HepG2 (cell line): ENCODE measurements at regions not wholly inside any gene's neighbourhood (a gene's known extent, or its start where the extent isn't known, plus 50 kb on each side); places are given as distances from the start of the nearest gene placed in this dataset.
A peak's percentile ranks its signal among the peaks of the same experiment; 100 is the strongest.

Source experiments
- ATAC-seq: fragments of 200-7000 bp; cut with Tn5 transposase; 3 replicates; pipeline ENCODE4 v1.9.1; 2020; ENCODE audit warnings: mild to moderate bottlenecking, moderate library complexity
- BruUV-seq: library from RNA; stranded (reverse); fragments of 400-500 nt; replicated peaks from 2 replicates; lab custom pipeline; 2021; lab: Mats Ljungman, UMichigan
- CTCF ChIA-PET: fragments of 300-600 bp; formaldehyde crosslinking; extraction: SDS; loops from one replicate; lab custom pipeline; 2021; ENCODE audit warnings: low total read pairs, inconsistent platforms, low intra/inter-chr PET ratio; lab: Yijun Ruan, JAX
- POLR2A ChIA-PET: fragments of 350-600 bp; sonication (Branson Sonifier 250); formaldehyde crosslinking; loops from one replicate; lab custom pipeline; 2020; ENCODE audit warnings: antibody characterized with exemption, inconsistent platforms; lab: Yijun Ruan, JAX
- DNase-seq: peaks from one replicate; pipeline ENCODE4 v3.0.0-alpha.2; 2015; ENCODE audit warnings: low spot score
- FAIRE-seq: peaks from 3 replicates; lab custom pipeline; 2011; peaks lifted over from hg19 to GRCh38; lab: Jason Lieb, UNC
- H2AFZ ChIP-seq: one replicate; pipeline ENCODE4 v1.6.1; 2011; ENCODE audit warnings: low read length, inconsistent platforms
- H3K27ac ChIP-seq: fragments of 300-600 bp; 3 replicates; pipeline ENCODE4 v1.8.0; 2011; ENCODE audit warnings: mixed run types, mild to moderate bottlenecking, mixed read lengths, low read length, inconsistent platforms; ENCODE audit not compliant: insufficient read depth; ENCODE audit errors: extremely low read length
- H3K27me3 ChIP-seq, 2 experiments: fragments of 200-600 bp in 1 of 2; 2 replicates in 1 of 2; 3 replicates in 1 of 2; pipeline versions ENCODE4 v1.6.0 to v1.8.0; 2011; ENCODE audit warnings: low read length in 2 of 2, mild to moderate bottlenecking in 2 of 2, moderate library complexity in 2 of 2, inconsistent platforms in 1 of 2; ENCODE audit not compliant: insufficient read depth in 2 of 2, control insufficient read depth in 1 of 2
- H3K36me3 ChIP-seq, 2 experiments: fragments of 200-600 bp in 1 of 2; replicated peaks in 1 of 2; 2 replicates in 1 of 2; 3 replicates in 1 of 2; pipeline versions ENCODE4 v1.5.1 to v1.8.0; 2011; ENCODE audit warnings: low read length in 2 of 2, inconsistent platforms in 1 of 2; ENCODE audit not compliant: insufficient read depth in 2 of 2, control insufficient read depth in 1 of 2
- H3K4me1 ChIP-seq: 2 replicates; pipeline ENCODE4 v1.5.1; 2012; ENCODE audit warnings: low read length, inconsistent platforms; ENCODE audit not compliant: insufficient read depth
- H3K4me2 ChIP-seq: 2 replicates; pipeline ENCODE4 v1.6.0; 2011; ENCODE audit warnings: low read depth, low read length, inconsistent platforms
- H3K4me3 ChIP-seq, 3 experiments: fragments of 200-600 bp in 1 of 3; sonication (generic), shearing (Covaris generic) in 1 of 3; replicated peaks in 1 of 3; 2 replicates each; pipeline ENCODE4 v1.5.1; 2011 to 2016; ENCODE audit warnings: low read length in 3 of 3, inconsistent platforms in 2 of 3, low read depth in 2 of 3, mild to moderate bottlenecking in 2 of 3, control low read depth in 1 of 3, mixed read lengths in 1 of 3; ENCODE audit not compliant: insufficient read depth in 1 of 3
- H3K79me2 ChIP-seq: one replicate; pipeline ENCODE4 v1.6.1; 2011; ENCODE audit warnings: low read length, inconsistent platforms; ENCODE audit not compliant: insufficient read depth
- H3K9ac ChIP-seq: 2 replicates; pipeline ENCODE4 v1.6.0; 2011; ENCODE audit warnings: mild to moderate bottlenecking, low read depth, low read length, inconsistent platforms; ENCODE audit not compliant: insufficient read depth
- H3K9me3 ChIP-seq: 2 replicates; pipeline ENCODE4 v1.5.1; 2012; ENCODE audit warnings: mild to moderate bottlenecking, low read length
- H4K20me1 ChIP-seq: 2 replicates; pipeline ENCODE4 v1.6.0; 2011; ENCODE audit warnings: inconsistent platforms, mild to moderate bottlenecking, low read length, moderate library complexity; ENCODE audit not compliant: insufficient read depth
- KLF6 ChIP-seq: IDR thresholded peaks from 2 replicates; pipeline ENCODE4 v1.8.0; 2016; ENCODE audit warnings: missing biosample characterization, missing genetic modification reagents
- MAFF ChIP-seq: IDR thresholded peaks from 2 replicates; pipeline ENCODE4 v1.6.1; 2011; ENCODE audit warnings: low read depth, low read length, improper control_type of control experiment
- MAFK ChIP-seq, 2 experiments: IDR thresholded peaks in 1 of 2; conservative IDR thresholded peaks in 1 of 2; 2 replicates each; pipeline ENCODE4 v1.6.1; 2011; ENCODE audit warnings: improper control_type of control experiment in 2 of 2, low read length in 2 of 2
- NFE2L2 ChIP-seq: fragments of 150-350 bp; IDR thresholded peaks from 2 replicates; pipeline ENCODE4 v1.6.1; 2014; ENCODE audit warnings: low read length
- NFKB2 ChIP-seq: sonication (generic); formaldehyde crosslinking; IDR thresholded peaks from 2 replicates; pipeline ENCODE4 v1.4.0; 2020; ENCODE audit warnings: missing genetic modification reagents, borderline replicate concordance
- RXRB ChIP-seq: IDR thresholded peaks from 2 replicates; pipeline ENCODE4 v1.6.1; 2016; ENCODE audit warnings: borderline replicate concordance, missing genetic modification reagents, missing compliant biosample characterization
- SP140L ChIP-seq: sonication (generic); formaldehyde crosslinking; IDR thresholded peaks from 2 replicates; pipeline ENCODE4 v1.4.0; 2020; ENCODE audit warnings: missing genetic modification reagents, borderline replicate concordance
- YEATS2 ChIP-seq: sonication (generic); formaldehyde crosslinking; IDR thresholded peaks from 2 replicates; pipeline ENCODE4 v1.4.0; 2020; ENCODE audit warnings: missing genetic modification reagents, borderline replicate concordance
- ZNF558 ChIP-seq: sonication (generic); formaldehyde crosslinking; IDR thresholded peaks from 2 replicates; pipeline ENCODE4 v1.9.0; 2022; ENCODE audit warnings: mild to moderate bottlenecking, missing genetic modification reagents, borderline replicate concordance
- ZNF710 ChIP-seq: sonication (generic); formaldehyde crosslinking; IDR thresholded peaks from 2 replicates; pipeline ENCODE4 v1.5.0; 2020; ENCODE audit warnings: mild to moderate bottlenecking, missing genetic modification reagents, borderline replicate concordance
- ZNF720 ChIP-seq: sonication (generic); formaldehyde crosslinking; IDR thresholded peaks from 2 replicates; pipeline ENCODE4 v1.4.0; 2020; ENCODE audit warnings: missing genetic modification reagents
- ZNF883 ChIP-seq: sonication (generic); formaldehyde crosslinking; IDR thresholded peaks from 2 replicates; pipeline ENCODE4 v1.5.1; 2020; ENCODE audit warnings: mild to moderate bottlenecking, missing genetic modification reagents; ENCODE audit errors: not compliant biosample characterization
- ZSCAN29 ChIP-seq: sonication (generic); formaldehyde crosslinking; conservative IDR thresholded peaks from 2 replicates; pipeline ENCODE4 v1.4.0; 2020; ENCODE audit warnings: mild to moderate bottlenecking, missing genetic modification reagents
- WGBS: methylation state at CpG from one replicate; pipeline ENCODE4 v1.1.6; 2017; ENCODE audit warnings: low lambda C conversion rate; 5-methylcytosine and 5-hydroxymethylcytosine counted together
- in situ Hi-C: cut with HindIII; loops from 2 replicates; pipeline ENCODE4 v1.10.0; 2017; ENCODE audit warnings: low pct_unique_long_range_greater_than_20kb; ENCODE audit not compliant: extremely low pct_ligation_motif_present
- intact Hi-C: fragments of 100-400 bp; cut with micrococcal nuclease; formaldehyde crosslinking; loops from one replicate; pipeline ENCODE4 v1.10.0; 2022; ENCODE audit not compliant: unreplicated experiment

DNA sequence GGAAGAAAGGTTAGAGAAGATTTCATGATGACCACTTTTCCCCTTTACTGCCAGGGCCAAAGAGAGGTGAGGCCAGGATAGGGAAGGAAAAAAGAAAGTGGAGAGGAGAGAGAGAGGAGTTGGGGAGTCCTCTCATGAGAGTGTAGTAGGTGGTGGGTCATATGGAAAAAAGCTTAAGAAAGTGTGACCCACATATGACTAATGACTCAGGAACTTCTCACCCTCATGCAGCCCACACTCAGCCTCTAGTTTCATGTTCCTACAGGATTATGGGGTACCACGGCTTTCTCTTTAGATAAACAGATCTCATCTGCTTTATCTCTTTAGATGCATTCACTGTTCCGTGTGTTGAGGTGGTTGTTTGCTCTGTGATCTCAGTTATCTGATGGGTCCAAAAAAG lies 462.5 kb upstream of the IGFBP3 start (continued):
- no peak for TF ChIP-seq ZSCAN29
- TF ChIP-seq SP140L = no peak
- no peak for TF ChIP-seq RXRB

DNA sequence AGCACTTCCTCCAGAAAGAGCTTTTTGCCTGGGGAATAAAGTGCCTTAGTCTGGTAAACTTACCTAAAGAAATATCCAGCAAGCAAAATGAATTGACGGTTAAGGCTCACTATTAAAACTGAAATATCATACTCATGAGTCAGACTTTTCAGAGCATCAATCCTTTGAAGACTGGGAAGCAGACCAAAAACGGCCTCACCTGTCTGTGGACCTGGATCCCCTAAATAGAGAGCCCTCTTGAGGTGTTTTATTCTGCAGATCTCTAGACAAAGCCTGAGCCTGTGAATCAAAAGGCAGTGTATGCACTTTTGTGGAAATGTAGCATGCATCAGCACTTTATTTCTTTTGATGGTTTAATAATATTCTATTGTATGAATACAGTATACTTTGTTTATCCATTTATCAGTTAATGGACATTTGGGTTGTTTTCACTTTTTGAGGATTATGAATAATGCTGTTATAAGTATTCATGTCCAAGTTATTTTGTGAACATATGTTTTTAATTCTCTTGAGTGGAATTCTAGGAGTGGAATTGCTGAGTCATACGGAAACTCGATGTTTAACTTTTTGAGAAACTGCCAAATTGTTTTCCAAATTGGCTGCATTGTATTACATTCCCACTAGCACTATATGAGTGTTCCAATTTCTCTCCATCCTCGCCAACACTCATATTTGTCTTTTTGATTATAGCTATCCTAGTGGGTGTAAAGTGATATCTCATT lies 449.0 kb upstream of the IGFBP3 start:
- ChIA-PET CTCF (no interaction called here), POLR2A (no interaction called here)
- Histone ChIP-seq H3K9ac (no peak overlapping the region), H3K4me2 (no peak overlapping the region), H3K79me2 (no peaks in the 10 kb centered on the region), H3K9me3 (no peaks in the 10 kb centered on the region), H3K4me1 (no peaks in the 10 kb centered on the region), H3K27me3 (no peaks in the 10 kb centered on the region), H3K36me3 (no peaks in the 10 kb centered on the region), H4K20me1 (no peaks in the 10 kb centered on the region), H3K27ac (no peak overlapping the region), H3K4me3 (no peak overlapping the region), H2AFZ (no peak overlapping the region)
- DNase-seq (no peak), FAIRE-seq (no peak), ATAC-seq (no peak)
- BruUV-seq = no TSS peak
- 9% methylated on average over 5 of the region's 5 CpGs for WGBS
- intact Hi-C loops = no loop called here
- in situ Hi-C loops = loop anchor here (10.0 kb wide), 1 partner anchor 815 kb away; no protein-coding TSS in a partner anchor
- TF ChIP-seq MAFF (peak; percentile 9; the same call in 1 of the 2 replicates), ZNF720 (CRISPR knock-in tag) (no peak), ZNF558 (CRISPR knock-in tag) (no peak), ZNF710 (CRISPR knock-in tag) (no peak), MAFK (conservative IDR thresholded peaks at IDR 0.05 in 1 of 2, IDR thresholded peaks at IDR 0.05 in 1 of 2; ENCODE audit: low read length in 2 of 2) (peak; percentile 33; a peak in 2 of 4 replicates), YEATS2 (CRISPR knock-in tag) (no peak), ZNF883 (CRISPR knock-in tag) (no peak), NFE2L2 (peak; percentile 45), KLF6 (no peak), NFKB2 (CRISPR knock-in tag) (no peak)
